ENCODE measurements at regions not wholly inside any gene's neighbourhood (a gene's known extent, or its start where the extent isn't known, plus 50 kb on each side); places are given as distances from the start of the nearest gene placed in this dataset.

- TF ChIP-seq EZH2 (IDR thresholded peaks at IDR 0.05; ENCODE audit: borderline replicate concordance, low read depth, low read length, severe bottlenecking) = no peak
- Histone ChIP-seq H3K4me1 (ENCODE audit: insufficient read depth, low read length) (no peaks in the 10 kb centered on the region), H3K4me2 (ENCODE audit: insufficient read depth, low read length) (no peak overlapping the region), H3K9me3 (ENCODE audit: insufficient read depth, low read length, severe bottlenecking) (no peaks in the 10 kb centered on the region), H3K9ac (ENCODE audit: low read depth, low read length) (no peak overlapping the region), H2AFZ (ENCODE audit: low read depth, low read length) (no peak overlapping the region), H3K4me3 (ENCODE audit: low read depth in 1 of 2, low read length in 2 of 2) (no peak overlapping the region), H3K27ac (ENCODE audit: low read length) (no peak overlapping the region), H4K20me1 (ENCODE audit: insufficient read depth, low read length) (no peaks in the 10 kb centered on the region), H3K27me3 (ENCODE audit: insufficient read depth, low read length, poor library complexity) (no peaks in the 10 kb centered on the region), H3K36me3 (ENCODE audit: insufficient read depth, low read length) (no peaks in the 10 kb centered on the region), H3K79me2 (ENCODE audit: insufficient read depth, low read length) (no peaks in the 10 kb centered on the region)
- DNase-seq (no peak), ATAC-seq (ENCODE audit: insufficient read depth, low read depth) (no peak)
These were observed 253.2 kb downstream of the ZPLD1 start for GRCh38 chr3:102687851-102688555.

- H3K27ac ChIP-seq (ENCODE audit: low read length) = no peak overlapping the region
- ATAC-seq (ENCODE audit: insufficient read depth, low read depth) = no peak
These were observed 253.7 kb downstream of the ZPLD1 start for GRCh38 chr3:102688556-102688930.

GRCh38 chr3:102691507-102691906 lies 256.7 kb downstream of the ZPLD1 start:
- Histone ChIP-seq H3K4me1 (ENCODE audit: insufficient read depth, low read length) (no peaks in the 10 kb centered on the region), H4K20me1 (ENCODE audit: insufficient read depth, low read length) (no peaks in the 10 kb centered on the region), H3K9me3 (ENCODE audit: insufficient read depth, low read length, severe bottlenecking) (no peaks in the 10 kb centered on the region), H3K4me3 (ENCODE audit: low read depth in 1 of 2, low read length in 2 of 2) (no peak overlapping the region), H3K36me3 (ENCODE audit: insufficient read depth, low read length) (no peaks in the 10 kb centered on the region), H2AFZ (ENCODE audit: low read depth, low read length) (no peak overlapping the region), H3K4me2 (ENCODE audit: insufficient read depth, low read length) (no peak overlapping the region), H3K27me3 (ENCODE audit: insufficient read depth, low read length, poor library complexity) (no peaks in the 10 kb centered on the region), H3K9ac (ENCODE audit: low read depth, low read length) (no peak overlapping the region), H3K27ac (ENCODE audit: low read length) (no peak overlapping the region), H3K79me2 (ENCODE audit: insufficient read depth, low read length) (no peaks in the 10 kb centered on the region)
- ATAC-seq (ENCODE audit: insufficient read depth, low read depth) (no peak), DNase-seq (no peak)
- no peak for TF ChIP-seq CTCF (IDR thresholded peaks at IDR 0.05; ENCODE audit: borderline replicate concordance, extremely low read depth, low read length, poor library complexity, severe bottlenecking)
- no peak for TF ChIP-seq EZH2 (IDR thresholded peaks at IDR 0.05; ENCODE audit: borderline replicate concordance, low read depth, low read length, severe bottlenecking)

More at GRCh38 chr3:102688556-102688930, 253.7 kb downstream of the ZPLD1 start:
- H3K4me2 ChIP-seq (ENCODE audit: insufficient read depth, low read length) = no peak overlapping the region
- DNase-seq = no peak
- no peaks in the 10 kb centered on the region for H3K36me3 ChIP-seq (ENCODE audit: insufficient read depth, low read length)
- no peak overlapping the region for H3K9ac ChIP-seq (ENCODE audit: low read depth, low read length)
- no peak for TF ChIP-seq EZH2 (IDR thresholded peaks at IDR 0.05; ENCODE audit: borderline replicate concordance, low read depth, low read length, severe bottlenecking)
- TF ChIP-seq CTCF (IDR thresholded peaks at IDR 0.05; ENCODE audit: borderline replicate concordance, extremely low read depth, low read length, poor library complexity, severe bottlenecking) = no peak
- H3K79me2 ChIP-seq (ENCODE audit: insufficient read depth, low read length) = no peaks in the 10 kb centered on the region
- H3K27me3 ChIP-seq (ENCODE audit: insufficient read depth, low read length, poor library complexity) = no peaks in the 10 kb centered on the region
- H3K4me1 ChIP-seq (ENCODE audit: insufficient read depth, low read length) = no peaks in the 10 kb centered on the region
- no peak overlapping the region for H2AFZ ChIP-seq (ENCODE audit: low read depth, low read length)
- no peaks in the 10 kb centered on the region for H3K9me3 ChIP-seq (ENCODE audit: insufficient read depth, low read length, severe bottlenecking)
- H3K4me3 ChIP-seq (ENCODE audit: low read depth in 1 of 2, low read length in 2 of 2) = no peak overlapping the region
- H4K20me1 ChIP-seq (ENCODE audit: insufficient read depth, low read length) = no peaks in the 10 kb centered on the region

- Histone ChIP-seq H3K79me2 (ENCODE audit: insufficient read depth, low read length) (no peaks in the 10 kb centered on the region), H3K9ac (ENCODE audit: low read depth, low read length) (no peak overlapping the region), H3K4me3 (ENCODE audit: low read depth in 1 of 2, low read length in 2 of 2) (no peak overlapping the region), H3K27me3 (ENCODE audit: insufficient read depth, low read length, poor library complexity) (no peaks in the 10 kb centered on the region), H2AFZ (ENCODE audit: low read depth, low read length) (no peak overlapping the region), H3K4me2 (ENCODE audit: insufficient read depth, low read length) (no peak overlapping the region), H3K9me3 (ENCODE audit: insufficient read depth, low read length, severe bottlenecking) (no peaks in the 10 kb centered on the region), H3K4me1 (ENCODE audit: insufficient read depth, low read length) (no peaks in the 10 kb centered on the region), H4K20me1 (ENCODE audit: insufficient read depth, low read length) (no peaks in the 10 kb centered on the region), H3K36me3 (ENCODE audit: insufficient read depth, low read length) (no peaks in the 10 kb centered on the region), H3K27ac (ENCODE audit: low read length) (no peak overlapping the region)
- ATAC-seq (ENCODE audit: insufficient read depth, low read depth) (no peak), DNase-seq (no peak)
- TF ChIP-seq CTCF (IDR thresholded peaks at IDR 0.05; ENCODE audit: borderline replicate concordance, extremely low read depth, low read length, poor library complexity, severe bottlenecking) (no peak), EZH2 (IDR thresholded peaks at IDR 0.05; ENCODE audit: borderline replicate concordance, low read depth, low read length, severe bottlenecking) (no peak)
These were observed 264.4 kb downstream of the ZPLD1 start for GRCh38 chr3:102699104-102699818.
